ENCODE measurements at regions not wholly inside any gene's neighbourhood (a gene's known extent, or its start where the extent isn't known, plus 50 kb on each side); places are given as distances from the start of the nearest gene placed in this dataset.

- TF ChIP-seq POLR2A (IDR thresholded peaks at IDR 0.05; ENCODE audit: low read depth, low read length) = no peak
- TF ChIP-seq CTCF (conservative IDR thresholded peaks at IDR 0.05; ENCODE audit: low read depth, low read length) = no peak
- no peak for TF ChIP-seq NFE2L2 (IDR thresholded peaks at IDR 0.05; ENCODE audit: low read depth, low read length)
- no peak for TF ChIP-seq SMC3 (IDR thresholded peaks at IDR 0.05; ENCODE audit: low read depth, low read length)
- TF ChIP-seq BHLHE40 (IDR thresholded peaks at IDR 0.05; ENCODE audit: low read depth, low read length) = no peak
- no peak for TF ChIP-seq MXI1 (IDR thresholded peaks at IDR 0.05; ENCODE audit: borderline replicate concordance, low read depth, low read length)
- no peak for TF ChIP-seq CEBPB (IDR thresholded peaks at IDR 0.05; ENCODE audit: low read depth, low read length)
- no peak for TF ChIP-seq RFX5 (IDR thresholded peaks at IDR 0.05; ENCODE audit: low read depth, low read length)
- TF ChIP-seq MAFK (IDR thresholded peaks at IDR 0.05; ENCODE audit: low read depth, low read length) = peak; percentile 93
These were observed 98.4 kb upstream of the MEGF10 start for GRCh38 chr5:127192150-127192549.

All from IMR-90 (cell line).